ENCODE measurements at regions not wholly inside any gene's neighbourhood (a gene's known extent, or its start where the extent isn't known, plus 50 kb on each side); places are given as distances from the start of the nearest gene placed in this dataset.

- Histone ChIP-seq H3K9me3 (peaks cover 0 to 4% (median 0%) of the 10 kb centered on the region in 3 donors), H3K36me3 (no peaks in the 10 kb centered on the region), H3K27me3 (peaks cover 5% of the 10 kb centered on the region), H3K4me3 (no peak overlapping the region), H3K27ac (no peak overlapping the region), H3K4me1 (no peaks in the 10 kb centered on the region)
- WGBS, 2 donors (ENCODE audit: low coverage in 1 of 2): 39 to 76% methylated on average over 3 of the region's 3 CpGs
- no peak for ATAC-seq
- TF ChIP-seq POLR2A (IDR thresholded peaks at IDR 0.05) (no peak), EP300 (IDR thresholded peaks at IDR 0.05) (no peak), POLR2AphosphoS5 (IDR thresholded peaks at IDR 0.05) (no peak), CTCF (IDR thresholded peaks at IDR 0.05) (no peak)
Observed at GRCh38 chr3:27827041-27827440, 104.9 kb upstream of the EOMES start.

- ATAC-seq: no peak
- Histone ChIP-seq H3K36me3 (no peaks in the 10 kb centered on the region), H3K9me3 (no peaks in the 10 kb centered on the region), H3K4me3 (no peak overlapping the region), H3K27ac (no peak overlapping the region), H3K4me1 (no peaks in the 10 kb centered on the region), H3K27me3 (no peaks in the 10 kb centered on the region)
- 43 to 63% methylated on average over 2 of the region's 2 CpGs for WGBS, 2 donors (ENCODE audit: low coverage in 1 of 2)
- TF ChIP-seq POLR2A (IDR thresholded peaks at IDR 0.05) (no peak), EP300 (IDR thresholded peaks at IDR 0.05) (no peak), CTCF (IDR thresholded peaks at IDR 0.05) (no peak), POLR2AphosphoS5 (IDR thresholded peaks at IDR 0.05) (no peak)
Observed at GRCh38 chr3:27840807-27841594, 118.9 kb upstream of the EOMES start.

- WGBS, 2 donors (ENCODE audit: low coverage in 1 of 2): 89% methylated on average over 1 of the region's 1 CpG; no CpG with 5 or more reads in 1 of the 2 donors
- Histone ChIP-seq H3K36me3 (no peaks in the 10 kb centered on the region), H3K9me3 (no peaks in the 10 kb centered on the region), H3K27me3 (no peaks in the 10 kb centered on the region), H3K4me1 (no peaks in the 10 kb centered on the region), H3K27ac (no peak overlapping the region), H3K4me3 (no peak overlapping the region)
- TF ChIP-seq POLR2AphosphoS5 (IDR thresholded peaks at IDR 0.05) (no peak), CTCF (IDR thresholded peaks at IDR 0.05) (no peak), POLR2A (IDR thresholded peaks at IDR 0.05) (no peak), EP300 (IDR thresholded peaks at IDR 0.05) (no peak)
- ATAC-seq: no peak
Observed at GRCh38 chr3:27844052-27844675, 122.0 kb upstream of the EOMES start.

- H3K36me3 ChIP-seq: no peaks in the 10 kb centered on the region
- WGBS, 2 donors (ENCODE audit: low coverage in 1 of 2): 30 to 50% methylated on average over 2 to 6 of the region's 6 CpGs
- no peaks in the 10 kb centered on the region for H3K4me1 ChIP-seq
- H3K4me3 ChIP-seq: no peak overlapping the region
- peaks cover 0 to 6% (median 0%) of the 10 kb centered on the region in 3 donors for H3K9me3 ChIP-seq
- TF ChIP-seq EP300 (IDR thresholded peaks at IDR 0.05) (no peak), CTCF (IDR thresholded peaks at IDR 0.05) (no peak)
- H3K27me3 ChIP-seq: no peaks in the 10 kb centered on the region
- no peak for ATAC-seq
- H3K27ac ChIP-seq: no peak overlapping the region
Observed at GRCh38 chr3:27847697-27848096, 125.6 kb upstream of the EOMES start.

- Histone ChIP-seq H3K9me3 (peaks cover 0 to 10% (median 0%) of the 10 kb centered on the region in 3 donors), H3K4me3 (no peak overlapping the region), H3K27me3 (no peaks in the 10 kb centered on the region), H3K4me1 (no peaks in the 10 kb centered on the region), H3K27ac (no peak overlapping the region), H3K36me3 (no peaks in the 10 kb centered on the region)
- WGBS, 2 donors (ENCODE audit: low coverage in 1 of 2): 33 to 53% methylated on average over 1 of the region's 1 CpG
- ATAC-seq: no peak
- TF ChIP-seq CTCF (IDR thresholded peaks at IDR 0.05): no peak
- TF ChIP-seq POLR2AphosphoS5 (IDR thresholded peaks at IDR 0.05): no peak
- TF ChIP-seq EP300 (IDR thresholded peaks at IDR 0.05): no peak
- TF ChIP-seq POLR2A (IDR thresholded peaks at IDR 0.05): no peak
Observed at GRCh38 chr3:27848826-27849225, 126.7 kb upstream of the EOMES start.
